DMS53 (cell line): ENCODE measurements at regions not wholly inside any gene's neighbourhood (a gene's known extent, or its start where the extent isn't known, plus 50 kb on each side); places are given as distances from the start of the nearest gene placed in this dataset.
A peak's percentile ranks its signal among the peaks of the same experiment; 100 is the strongest.
"Not testable (repeated sequence)": the region's sequence is repeated elsewhere in the genome, so short reads cannot be mapped to it uniquely, and the experiment has no call there.

ENCODE experiments used
- DNase-seq: peaks from one replicate; lab custom pipeline; 2025; lab: John Stamatoyannopoulos, UW

- no peak for DNase-seq
Observed at GRCh38 chr5:57002959-57003485, 51.1 kb upstream of the MIER3 start.

- not testable (repeated sequence) for DNase-seq
Observed at GRCh38 chr5:57003566-57003965, 51.6 kb upstream of the MIER3 start.

DNA sequence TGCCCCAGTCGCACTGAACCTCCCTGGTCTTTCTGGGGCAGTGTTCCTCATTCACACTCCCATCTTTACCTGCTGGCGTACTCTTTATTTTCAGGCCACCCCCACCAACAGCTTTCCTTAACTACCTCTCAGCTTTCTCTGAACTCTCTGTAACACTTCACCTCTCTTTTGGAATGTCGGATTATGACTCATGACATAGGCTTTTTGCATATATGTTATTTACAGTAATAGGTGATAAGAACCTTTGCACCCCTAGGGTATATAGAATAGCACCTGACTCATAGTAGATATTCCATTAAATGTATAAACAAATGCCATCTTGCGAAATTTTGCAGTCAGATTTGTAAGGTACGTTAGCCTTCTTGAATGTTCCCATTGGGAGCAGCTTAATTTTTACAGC is 52.9 kb upstream of the MIER3 start:
- DNase-seq: peak; percentile 34

- DNase-seq: peak; percentile 9
Observed at GRCh38 chr5:57007344-57007743, 55.4 kb upstream of the MIER3 start.

DNA sequence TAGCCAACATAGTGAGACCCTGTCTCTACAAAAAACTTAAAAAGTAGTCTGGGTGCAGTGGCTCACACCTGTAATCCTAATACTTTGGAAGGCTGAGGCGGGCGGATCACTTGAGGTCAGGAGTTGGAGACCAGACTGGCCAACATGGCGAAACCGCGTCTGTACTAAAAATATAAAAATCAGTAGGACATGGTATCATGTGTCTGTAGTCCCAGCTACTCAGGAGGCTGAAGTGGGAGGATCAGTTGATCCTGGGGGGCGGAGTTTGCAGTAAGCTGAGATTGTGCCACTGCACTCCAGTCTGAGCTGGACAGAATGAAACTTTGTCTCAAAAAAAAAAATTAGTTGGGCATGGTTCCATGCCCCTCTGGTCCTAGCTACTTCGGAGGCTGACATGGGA is 57.9 kb upstream of the MIER3 start:
- DNase-seq: no peak

GRCh38 chr5:57010786-57011185 is 58.9 kb upstream of the MIER3 start:
- no peak for DNase-seq

GRCh38 chr5:57012511-57012910 is 60.6 kb upstream of the MIER3 start:
- DNase-seq: peak; percentile 18

- DNase-seq: no peak
Observed at GRCh38 chr5:57025961-57026360, 74.0 kb upstream of the MIER3 start.

GRCh38 chr5:57028161-57028560 is 76.2 kb upstream of the MIER3 start:
- DNase-seq: peak; percentile 30

DNA sequence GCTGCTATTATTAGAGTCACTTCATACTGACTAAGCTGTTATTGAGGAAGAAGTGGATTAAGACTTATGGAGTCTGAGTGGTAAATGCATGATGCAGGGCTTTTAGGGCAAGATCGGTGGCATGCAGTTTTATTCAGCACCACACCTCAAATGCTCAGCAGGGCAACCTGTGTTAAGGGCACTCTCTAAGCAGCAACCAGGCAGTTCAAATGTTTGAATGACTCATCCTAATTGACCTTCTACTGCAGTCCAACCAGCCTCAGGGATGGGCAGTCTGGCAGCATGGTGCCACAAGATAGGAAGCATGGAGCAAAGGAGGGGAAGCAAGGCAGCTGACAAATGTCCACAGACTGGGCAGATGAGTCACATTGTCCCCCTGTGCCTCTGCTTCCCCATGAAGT is 80.2 kb upstream of the MIER3 start:
- DNase-seq: peak; percentile 95

GRCh38 chr5:57033103-57033502 is 81.2 kb upstream of the MIER3 start:
- peak; percentile 89 for DNase-seq

DNA sequence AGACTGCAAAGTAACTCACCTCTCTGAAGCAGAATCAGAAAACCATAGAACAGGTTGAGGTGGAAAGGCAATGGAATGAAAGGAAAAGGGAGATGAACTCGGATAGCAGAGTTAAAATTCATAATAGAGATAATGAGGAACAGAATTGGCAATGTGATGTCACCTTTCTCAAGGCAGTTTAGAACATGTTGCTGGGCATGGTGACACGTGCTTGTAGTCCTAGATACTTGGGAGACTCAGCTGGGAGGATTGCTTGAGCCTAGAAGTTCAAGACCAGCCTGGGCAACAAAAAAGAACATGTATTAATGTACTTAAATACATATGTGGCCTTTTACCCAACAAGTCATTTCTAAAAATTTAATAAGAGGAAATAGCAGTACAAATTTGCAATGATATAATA is 81.6 kb upstream of the MIER3 start:
- peak; percentile 32 for DNase-seq

GRCh38 chr5:57034201-57034916 is 82.4 kb upstream of the MIER3 start:
- DNase-seq: peak; percentile 29

- no peak for DNase-seq
Observed at GRCh38 chr5:57035955-57036354, 84.0 kb upstream of the MIER3 start.

DNA sequence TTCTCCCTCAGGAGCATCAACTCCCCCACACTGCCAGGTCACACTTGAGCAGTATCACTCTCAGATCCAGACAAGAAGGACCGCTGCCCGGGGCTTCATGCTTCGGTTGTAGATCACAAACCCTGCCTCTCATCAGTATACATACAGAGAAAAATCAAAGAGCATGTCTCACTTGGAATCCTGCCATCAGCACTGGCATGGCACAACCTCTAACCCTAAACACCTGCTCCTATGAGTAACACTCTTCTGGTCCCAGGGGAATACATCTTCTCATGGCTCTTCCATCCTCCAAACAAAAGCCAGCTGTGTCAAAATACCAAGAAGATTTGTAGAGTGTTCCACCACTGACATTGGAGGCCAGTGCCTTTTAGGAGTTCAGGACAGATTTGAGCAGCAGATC is 84.8 kb upstream of the MIER3 start:
- DNase-seq: peak; percentile 72

- peak; percentile 59 for DNase-seq
Observed at GRCh38 chr5:57037355-57037754, 85.4 kb upstream of the MIER3 start.

DNA sequence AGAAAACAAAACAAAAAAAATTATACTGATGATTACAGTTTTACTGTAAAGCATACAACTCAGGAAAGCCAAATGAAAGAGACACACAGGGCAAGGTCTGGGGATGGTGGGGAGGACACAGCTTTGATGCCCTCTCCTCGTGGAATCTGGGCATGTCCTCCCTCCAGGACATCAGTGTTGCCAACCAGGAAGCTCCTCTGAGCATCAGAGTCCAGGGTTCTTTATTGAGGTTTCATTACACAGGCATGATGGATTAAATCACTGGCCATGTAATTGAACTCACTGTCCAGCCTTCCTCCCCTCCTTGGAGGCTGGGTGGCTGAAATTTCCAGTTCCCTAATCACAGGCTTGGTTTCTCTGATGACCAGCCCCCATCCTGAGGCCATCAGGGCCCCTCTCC is 89.6 kb upstream of the MIER3 start:
- DNase-seq: no peak

DNA sequence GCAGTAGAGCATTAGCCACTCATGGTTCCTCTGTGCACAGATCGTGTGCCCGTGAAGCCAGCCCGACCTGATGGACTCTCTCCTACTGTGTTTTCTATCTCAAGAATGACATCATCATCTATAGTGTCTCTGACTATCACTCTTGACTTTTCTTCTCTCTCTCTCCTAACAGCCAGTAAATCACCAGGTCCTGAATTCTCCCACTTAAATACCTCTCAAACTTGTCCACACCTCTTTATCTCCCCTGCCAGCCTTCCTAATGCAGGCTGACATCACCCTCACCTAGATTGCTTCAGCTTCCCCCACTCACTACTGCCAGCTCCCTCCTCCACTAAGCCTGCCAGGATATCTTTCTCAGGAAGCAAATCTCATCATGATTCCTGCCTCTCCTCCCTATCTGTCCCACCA is 90.6 kb upstream of the MIER3 start:
- peak; percentile 55 for DNase-seq

DNA sequence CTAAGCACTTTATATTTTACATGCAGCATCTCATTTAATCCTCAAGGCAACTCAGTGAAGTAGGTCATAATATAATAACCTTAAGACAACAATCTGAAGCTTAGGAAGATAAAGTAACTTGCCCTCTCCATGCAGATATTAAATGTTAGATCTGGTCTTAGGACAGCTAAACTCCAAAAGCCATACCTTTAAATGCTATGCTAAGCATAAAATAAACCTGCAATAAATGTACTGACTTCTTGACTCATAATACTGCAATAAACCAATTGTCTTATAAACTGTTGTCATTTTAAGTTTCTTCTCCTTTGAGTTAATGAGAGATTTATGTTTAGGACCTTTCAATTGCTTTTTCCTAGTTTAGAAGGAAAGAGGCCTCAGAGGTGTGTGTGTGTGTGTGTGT is 102.2 kb upstream of the MIER3 start:
- DNase-seq: no peak

GRCh38 chr5:57054671-57055070 is 102.7 kb upstream of the MIER3 start:
- DNase-seq: no peak

GRCh38 chr5:57055731-57056130 is 103.8 kb upstream of the MIER3 start:
- no peak for DNase-seq

DNA sequence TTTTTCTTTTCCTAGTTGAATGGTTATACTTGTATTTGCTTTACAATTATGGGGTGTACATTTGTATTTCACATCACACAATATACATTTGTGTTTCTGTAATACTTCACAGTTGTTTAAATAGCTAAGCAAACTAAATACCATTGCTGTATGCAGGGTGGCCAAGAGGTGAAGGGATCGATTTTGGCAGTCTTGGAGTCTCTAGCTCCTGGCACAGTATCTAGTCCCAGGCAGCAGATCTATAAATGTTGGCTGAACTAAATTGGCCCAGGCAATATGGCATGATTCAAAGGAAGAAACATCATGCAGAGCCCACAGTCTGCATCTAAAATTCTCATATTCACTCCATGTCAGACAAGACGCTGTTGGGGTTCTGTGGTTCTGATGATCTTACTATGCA is 110.1 kb upstream of the GPBP1 start:
- no peak for DNase-seq

GRCh38 chr5:57066924-57067596 is 106.8 kb upstream of the GPBP1 start:
- DNase-seq: no peak

DNA sequence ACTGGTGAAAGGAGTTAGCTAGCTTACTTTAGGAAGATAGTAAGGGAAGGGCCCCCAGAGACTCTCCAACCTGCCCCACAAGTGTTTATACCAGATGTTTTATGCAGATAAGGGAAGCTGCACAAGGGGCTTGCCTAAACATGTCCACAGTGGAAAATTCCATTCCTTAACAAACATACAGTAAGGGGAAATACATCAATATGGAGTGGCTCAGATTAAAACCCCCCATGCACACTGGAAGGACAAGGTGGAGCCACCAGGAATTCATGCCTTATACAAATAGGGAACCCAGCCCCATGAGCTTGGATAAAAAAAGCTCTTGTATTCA is 106.3 kb upstream of the GPBP1 start:
- DNase-seq: peak; percentile 8
